ENCODE measurements at regions not wholly inside any gene's neighbourhood (a gene's known extent, or its start where the extent isn't known, plus 50 kb on each side); places are given as distances from the start of the nearest gene placed in this dataset.

DNA sequence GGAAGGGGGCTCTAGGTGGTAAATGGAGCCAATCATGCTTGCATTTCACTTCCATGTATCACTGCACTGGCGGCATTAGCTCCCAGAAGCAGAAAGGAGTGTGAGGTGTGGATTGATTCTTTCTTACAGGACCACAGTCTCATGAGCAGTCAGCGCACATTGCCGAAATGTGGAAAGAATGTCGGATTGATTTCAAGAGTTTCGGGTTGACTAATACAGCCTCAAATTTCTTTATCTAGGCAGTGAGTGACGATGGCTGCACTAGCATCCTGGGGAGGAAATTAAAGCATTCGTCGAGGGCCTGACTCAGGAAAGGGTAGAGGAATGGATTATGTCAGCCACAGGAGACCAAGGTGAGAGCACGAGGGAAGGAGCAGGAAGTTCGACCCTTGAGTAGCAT, 222.8 kb upstream of the CDYL start:
- DNase-seq, result peak in 1 of 5 donors; percentile 32

DNA sequence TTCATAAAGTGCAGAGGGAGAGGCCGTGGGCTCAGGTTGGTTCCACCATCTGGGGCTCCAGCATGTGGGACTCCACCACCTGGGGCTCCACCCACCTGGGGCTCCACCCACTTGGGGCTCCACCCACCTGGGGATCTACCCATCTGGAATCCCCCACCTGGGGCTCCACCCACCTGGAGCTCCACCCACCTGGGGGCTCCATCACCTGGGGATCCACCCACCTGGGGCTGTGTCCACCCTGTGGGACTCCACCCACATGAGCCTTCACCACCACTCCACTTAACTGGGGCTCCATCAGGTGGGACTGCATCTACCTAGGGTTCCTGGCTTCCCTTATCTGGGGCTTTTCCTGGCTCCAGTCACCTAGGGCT, 226.0 kb upstream of the CDYL start:
- DNase-seq, result no peak

DNA sequence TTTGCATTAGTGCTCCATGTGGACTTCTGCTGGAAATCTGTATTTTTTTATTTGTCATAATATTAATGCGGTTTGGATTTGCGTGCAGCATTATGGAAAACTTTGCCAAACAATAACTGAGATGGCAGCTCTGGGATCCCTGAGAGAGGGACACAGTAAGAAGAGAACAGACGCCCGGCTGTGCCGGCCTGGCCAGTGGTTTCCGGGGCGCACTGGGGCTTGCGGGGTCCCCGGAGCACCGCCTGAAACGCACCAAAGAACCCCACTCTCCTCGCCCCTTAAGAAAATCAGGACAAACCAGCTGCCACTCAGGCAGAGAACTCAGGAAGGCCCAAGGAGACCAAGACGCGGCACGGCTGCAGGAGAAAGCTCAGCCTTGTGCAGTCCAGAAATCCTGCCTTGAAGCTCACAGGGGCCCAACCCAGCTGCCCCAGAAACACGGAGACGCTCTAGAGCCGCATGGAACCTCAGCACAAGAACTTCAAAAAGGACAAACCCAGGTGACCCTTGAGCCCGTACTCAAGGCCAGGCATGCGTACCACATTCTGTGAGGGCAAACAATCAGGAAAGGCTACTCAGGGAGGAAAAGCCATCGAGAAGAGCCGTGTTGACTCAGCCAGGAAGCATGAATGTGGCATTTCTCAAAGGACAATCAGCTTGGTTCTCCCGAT, 226.5 kb upstream of the CDYL start:
- DNase-seq, result no peak

DNA sequence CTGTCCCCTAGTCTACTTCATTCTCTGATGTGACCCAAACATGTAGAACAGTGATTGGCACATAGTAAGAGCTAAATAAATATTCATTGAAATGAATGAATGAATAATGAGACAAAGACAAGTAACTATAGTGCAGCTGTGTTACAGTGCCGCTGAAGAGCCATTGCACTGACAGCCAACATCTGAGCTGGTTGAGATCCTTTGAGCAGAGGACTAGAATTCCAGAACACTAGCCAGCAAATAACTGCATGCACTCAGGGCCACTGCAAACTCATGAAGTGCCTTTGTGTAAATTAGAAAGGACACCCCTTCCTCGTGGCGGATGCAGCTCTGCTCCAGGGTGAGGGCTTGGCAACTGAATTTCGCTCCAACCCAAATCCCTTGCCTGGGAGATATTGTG, 230.3 kb upstream of the CDYL start:
- no peak for DNase-seq

DNA sequence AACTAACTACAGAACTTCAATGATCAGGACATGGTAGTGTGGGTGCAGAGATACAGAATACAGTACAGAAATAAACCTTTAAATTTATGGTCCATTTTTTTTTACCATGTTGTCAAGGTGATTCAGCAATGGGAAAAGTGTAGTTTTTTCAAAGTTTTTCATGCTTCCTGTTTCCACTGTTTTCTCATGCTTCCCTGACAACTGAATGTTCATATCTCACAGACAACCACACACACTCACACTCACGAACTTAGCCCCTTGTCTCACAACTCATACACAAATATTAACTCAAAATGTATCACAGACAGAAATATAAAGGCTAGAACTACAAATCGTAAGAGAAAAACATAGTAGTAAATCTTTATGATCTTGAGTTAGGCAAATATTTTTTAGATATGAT, 232.6 kb upstream of the CDYL start:
- DNase-seq, result no peak

DNA sequence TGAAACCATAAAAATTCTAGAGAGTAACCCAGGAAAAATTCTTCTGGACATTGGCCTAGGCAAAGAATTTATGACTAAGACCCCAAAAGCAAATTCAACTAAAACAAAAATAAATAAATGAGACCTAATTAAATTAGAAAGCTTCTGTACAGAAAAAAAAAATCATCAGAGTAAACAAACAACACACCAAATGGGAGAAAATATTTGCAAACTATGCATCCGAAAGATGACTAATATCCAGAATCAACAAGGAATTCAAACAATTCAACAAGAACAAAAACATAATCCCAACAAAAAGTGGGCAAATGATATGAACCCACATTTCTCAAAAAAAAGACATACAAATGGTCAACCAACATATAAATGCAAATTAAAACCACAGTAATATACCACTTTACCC, 242.6 kb upstream of the CDYL start:
- DNase-seq, result no peak

DNA sequence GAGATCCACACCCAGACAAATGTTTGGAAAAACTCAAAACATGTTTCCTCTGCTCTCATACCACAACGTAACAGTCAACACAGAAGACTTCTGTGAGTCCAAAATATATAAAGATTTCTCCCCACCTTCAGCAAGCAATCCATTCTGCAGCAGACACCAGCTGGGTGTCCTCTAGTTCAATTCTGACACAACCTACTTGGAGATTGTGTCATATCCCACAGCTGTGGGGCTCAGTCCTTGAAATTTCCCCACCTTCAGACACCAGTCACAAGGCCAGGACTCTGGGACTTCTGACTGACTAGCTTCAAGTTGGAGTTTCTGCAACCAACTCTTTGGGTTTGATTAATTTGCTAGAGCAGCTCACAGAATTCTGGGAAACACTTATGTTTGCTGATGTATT, 244.8 kb upstream of the CDYL start:
- no peak for DNase-seq

DNA sequence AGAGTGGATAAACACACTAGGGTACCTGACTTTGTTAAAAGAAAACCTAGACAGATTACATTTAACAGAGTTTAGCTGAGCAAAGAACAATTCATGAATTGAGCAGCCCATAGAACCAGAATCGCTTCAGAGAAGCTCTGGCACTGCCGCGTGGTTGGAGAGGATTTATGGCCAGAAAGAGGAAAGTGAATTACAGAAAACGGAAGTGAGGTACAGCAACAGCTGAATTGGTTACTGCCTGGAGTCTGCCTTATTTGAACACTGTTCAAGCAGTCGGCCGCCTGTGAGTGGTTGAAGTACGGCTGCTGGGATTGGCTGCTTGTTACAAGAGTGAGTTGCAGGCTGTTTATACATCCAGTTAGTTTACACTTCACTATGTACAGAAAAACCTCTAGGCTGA, 253.8 kb upstream of the CDYL start:
- DNase-seq, result no peak

DNA sequence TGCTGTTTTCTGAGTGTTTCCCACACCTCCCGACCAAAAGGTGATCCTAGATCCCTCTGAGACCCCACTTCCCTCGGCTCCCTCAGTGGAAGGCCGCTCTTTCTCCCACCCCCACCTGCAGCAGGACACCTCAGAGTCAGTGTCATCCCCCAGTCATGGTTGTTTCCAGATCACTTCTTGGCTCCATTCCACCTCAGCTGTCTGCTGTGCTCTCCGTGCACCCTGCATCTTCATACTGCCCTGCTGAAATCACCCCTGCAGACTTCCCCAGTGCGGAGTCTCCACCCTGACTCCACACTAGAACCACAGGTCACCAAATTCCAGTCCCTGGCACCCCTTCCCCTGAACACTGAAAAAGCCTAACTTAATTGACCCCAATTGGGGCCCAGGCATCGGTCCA, 255.1 kb upstream of the CDYL start:
- no peak for DNase-seq

DNA sequence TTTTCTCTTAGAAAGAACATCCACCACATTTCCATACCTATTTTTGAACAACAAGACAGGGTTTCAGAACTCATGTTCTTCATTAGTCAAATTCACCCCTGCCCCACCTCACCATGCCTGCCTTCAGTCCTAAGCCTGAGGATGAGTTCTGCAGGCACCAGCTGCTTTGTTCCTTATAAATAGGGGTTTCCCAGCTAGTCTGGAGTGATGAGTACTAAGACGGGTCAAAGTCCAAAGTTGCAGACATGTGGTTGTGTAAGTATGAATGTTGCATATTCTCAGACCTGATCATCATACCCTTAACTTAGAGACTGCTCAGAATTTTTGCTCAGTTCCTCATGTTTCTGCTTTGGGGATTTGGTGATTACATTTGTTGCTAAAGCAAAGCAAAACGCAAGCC, 257.7 kb upstream of the CDYL start:
- DNase-seq, result no peak

DNA sequence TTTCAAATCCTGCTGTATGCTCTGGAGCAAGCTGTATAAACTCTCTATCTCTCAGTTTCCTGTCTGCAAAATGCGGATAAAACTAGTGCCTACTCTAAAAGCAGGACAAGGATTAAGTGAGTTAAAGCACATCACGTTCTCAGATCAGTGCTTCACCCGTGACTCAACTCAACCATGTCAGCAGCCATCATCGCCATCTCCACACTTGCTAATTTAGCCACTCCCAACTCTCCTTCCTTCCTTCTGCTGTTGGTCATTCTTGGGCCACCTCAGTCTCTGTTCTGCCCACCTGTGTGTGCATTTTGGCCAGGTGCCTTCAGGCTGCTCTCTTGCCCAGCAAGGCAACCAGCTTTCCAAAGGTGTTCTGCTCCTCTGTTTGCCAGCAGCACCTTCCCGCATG, 260.0 kb upstream of the CDYL start:
- DNase-seq, result no peak

DNA sequence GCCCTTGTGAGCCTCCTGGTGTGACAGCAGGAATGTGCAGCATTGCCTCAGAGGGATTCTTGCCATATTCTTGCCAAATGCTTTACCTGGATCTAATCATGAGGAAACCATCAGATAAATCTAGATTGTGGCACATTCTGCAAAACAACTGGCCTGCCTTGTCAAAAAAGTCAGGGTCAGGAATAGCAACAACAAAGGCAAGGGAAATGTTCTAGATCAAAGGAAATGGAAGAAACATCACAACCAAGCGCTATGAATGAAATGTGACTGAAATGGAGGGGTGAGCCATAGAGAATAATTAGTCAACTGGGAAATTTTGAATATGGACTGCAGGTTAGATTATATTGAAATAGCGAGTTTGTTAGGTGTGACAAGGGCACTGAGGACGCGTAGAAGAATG, 262.6 kb upstream of the CDYL start:
- DNase-seq, result no peak

DNA sequence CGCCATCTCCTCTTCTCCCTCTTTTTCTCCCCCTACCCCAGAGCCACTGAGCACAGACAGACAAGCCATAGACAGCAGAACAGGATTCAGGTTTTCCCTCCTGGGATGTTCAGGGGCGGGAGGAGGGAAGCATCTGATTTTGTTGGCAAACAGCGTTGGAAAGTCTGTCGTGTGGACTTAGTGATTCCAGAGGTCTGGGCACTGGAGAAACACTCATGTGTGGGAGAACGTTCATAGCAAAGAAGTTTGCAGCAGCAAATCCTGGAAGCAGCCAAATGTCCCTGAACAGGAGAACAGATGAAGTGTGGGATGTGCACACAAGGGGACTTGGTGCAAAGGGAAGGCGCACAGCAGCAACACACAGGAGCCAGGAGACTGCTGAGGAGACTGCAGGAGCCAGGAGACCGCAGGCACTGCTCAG, 264.1 kb upstream of the CDYL start:
- no peak for DNase-seq

DNA sequence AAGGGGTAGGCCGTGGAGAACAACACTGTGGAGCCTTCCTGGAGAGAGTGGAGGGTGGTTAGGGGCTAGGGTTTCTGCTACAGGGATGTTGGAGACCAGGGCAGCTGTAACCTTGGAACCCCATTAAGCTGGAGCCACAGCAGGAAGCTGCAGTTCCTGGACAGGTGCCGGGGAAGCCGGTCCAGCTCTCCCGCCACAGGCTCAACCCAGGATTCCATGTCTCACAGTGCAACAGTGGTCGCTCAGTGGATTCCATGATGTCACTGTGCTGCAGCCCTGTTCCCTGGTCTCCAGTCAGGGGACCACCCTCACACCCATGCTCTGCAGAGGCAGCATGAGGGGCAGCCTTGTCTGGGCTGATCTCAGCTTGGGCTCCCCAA, 264.6 kb upstream of the CDYL start:
- DNase-seq, result no peak

DNA sequence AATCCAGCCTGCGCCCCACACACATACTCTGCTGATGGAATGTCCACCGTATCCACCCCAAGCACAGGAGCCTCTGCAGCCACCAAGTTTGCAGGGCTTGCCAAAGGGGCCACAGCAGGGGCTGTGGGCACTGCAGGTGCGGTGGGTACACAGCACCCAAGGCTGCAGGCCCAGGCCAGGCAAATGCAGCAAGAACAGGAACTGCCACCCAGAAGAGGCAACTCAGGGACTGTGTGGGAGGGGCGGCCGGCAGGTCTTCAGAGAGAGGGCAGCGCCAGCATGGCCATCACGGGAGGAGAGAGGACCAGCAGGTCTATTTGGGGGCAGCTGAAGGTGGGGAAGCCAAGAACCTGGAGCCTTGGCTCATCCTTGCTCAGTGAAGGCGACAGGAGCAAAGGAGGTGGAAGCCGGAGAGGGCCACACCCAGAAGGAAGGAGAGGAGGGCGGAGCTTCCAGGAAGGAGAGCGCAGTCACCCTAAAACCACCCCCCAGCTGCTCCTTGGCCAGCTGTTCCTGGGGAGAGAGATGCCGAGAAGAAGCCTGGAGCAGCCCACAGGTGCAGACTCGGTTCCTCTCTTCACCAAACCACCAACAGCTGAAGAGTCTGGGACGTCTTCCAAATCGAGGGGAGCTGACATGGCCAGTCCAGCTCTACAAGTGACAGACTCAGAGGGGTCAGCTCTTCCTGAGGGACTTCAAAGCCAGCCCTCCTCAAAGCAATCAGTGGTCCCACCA, 265.1 kb upstream of the CDYL start:
- no peak for DNase-seq

DNA sequence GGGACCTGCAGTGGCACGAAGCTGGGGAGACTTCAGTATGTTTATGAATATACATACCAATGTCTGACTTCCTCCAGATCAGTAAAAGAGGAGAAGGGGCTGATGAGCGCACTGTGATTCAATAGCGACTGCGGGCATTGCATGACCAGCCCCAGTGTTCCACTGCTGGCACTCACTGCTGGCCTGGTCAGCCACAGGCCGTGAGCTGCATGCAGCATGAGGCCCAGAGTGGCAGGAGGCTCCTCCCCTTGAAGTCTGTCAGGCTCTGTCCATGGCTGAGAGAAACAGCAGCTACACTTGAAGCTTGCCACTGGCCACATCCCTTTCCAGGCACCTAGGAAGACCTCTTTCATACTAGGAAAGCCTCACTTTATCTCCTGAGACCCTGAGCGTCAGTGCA, 265.9 kb upstream of the CDYL start:
- DNase-seq, result no peak

DNA sequence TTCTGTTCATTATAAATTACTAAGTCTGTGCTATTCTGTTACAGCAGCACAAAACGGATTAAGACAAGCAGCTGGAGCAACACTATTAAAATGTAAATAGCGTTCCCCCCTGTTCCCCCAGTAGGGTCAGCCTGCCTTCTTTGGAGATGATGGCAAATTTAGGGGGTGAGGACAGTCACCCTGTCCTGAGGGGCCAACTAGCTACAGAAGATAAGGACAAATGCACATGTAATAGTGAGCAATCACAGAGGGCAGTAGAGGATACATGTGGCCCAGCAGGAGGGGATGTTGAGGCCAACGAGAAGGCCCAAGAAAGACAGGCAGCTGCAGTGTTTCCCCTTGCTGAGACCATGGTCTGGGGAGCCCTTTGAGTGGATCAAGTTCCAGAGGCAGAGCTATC, 266.7 kb upstream of the CDYL start:
- no peak for DNase-seq

DNA sequence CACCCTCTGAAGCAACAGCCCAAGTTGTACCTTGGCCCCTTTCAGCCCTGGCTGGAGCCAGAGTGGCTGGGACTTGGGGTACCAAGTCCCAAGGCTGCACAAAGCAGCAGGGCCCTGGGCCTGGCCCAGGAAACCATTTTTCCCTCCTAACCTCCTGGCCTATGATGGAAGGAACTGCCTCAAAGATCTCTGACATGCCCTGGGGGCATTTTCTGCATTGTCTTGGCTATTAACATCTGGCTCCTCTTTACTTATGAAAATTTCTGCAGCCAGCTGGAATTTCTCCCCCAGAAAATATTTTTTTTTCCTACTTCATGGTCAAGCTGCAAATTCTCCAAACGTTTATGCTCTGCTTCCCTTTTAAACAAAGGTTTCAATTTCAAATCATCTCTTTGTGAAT, 269.4 kb upstream of the CDYL start:
- DNase-seq, result no peak

DNA sequence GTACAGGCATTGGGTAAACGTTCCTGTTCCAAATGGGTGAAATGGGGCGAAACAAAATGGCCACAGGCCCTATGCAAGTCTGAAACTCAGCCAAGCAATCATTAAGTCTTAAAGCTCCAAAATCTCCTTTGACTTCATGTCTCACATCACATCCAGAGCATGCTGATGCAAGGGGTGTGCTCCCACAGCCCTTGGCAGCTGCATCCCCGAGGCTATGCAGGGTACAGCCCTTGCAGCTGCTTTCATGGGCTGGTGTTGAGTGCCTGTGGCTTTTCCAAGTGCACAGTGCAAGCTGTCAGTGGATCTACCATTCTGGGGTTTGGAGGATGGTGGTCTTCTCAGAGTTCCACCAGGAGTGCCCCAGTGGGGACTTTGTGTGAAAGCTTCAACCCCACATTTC, 270.0 kb upstream of the CDYL start:
- DNase-seq, result no peak

DNA sequence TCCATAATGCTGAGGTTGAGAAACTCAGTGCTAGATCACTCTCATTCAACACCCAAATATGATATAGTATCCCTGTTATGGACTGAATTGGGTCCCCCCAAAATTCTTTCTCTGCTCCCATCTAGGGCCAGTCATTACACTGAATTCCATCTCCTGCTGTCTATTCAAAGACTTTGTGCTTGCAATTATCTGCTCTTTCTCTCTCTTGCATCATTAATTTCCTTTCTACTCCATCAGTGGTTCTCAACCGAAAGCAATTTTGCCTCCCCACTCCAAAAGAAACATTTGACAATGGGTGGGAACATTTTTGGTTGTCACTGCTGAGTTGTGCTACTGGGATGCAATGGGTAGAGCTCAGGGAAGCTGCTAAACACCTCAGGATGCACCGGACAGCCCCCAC, 271.5 kb upstream of the CDYL start:
- DNase-seq, result no peak

DNA sequence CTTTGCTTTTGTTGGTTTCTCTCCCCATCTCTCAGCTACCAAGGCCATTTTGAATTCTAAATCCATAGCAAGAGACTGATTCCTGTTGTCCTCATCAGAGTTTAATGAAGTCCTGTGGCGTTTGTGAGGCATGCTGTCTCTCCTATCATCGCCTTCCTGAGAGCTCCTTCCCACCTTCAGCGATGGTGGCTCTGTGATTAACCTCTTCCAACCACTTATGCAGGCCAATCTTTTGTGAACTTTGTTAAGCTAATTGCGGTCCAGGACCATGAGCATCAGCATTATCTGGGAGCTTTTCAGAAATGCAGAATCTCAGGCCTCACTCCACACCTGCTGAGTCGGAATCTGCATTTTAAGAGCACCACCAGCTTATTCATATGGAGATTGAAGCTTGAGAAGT, 272.5 kb upstream of the CDYL start:
- DNase-seq, result no peak

DNA sequence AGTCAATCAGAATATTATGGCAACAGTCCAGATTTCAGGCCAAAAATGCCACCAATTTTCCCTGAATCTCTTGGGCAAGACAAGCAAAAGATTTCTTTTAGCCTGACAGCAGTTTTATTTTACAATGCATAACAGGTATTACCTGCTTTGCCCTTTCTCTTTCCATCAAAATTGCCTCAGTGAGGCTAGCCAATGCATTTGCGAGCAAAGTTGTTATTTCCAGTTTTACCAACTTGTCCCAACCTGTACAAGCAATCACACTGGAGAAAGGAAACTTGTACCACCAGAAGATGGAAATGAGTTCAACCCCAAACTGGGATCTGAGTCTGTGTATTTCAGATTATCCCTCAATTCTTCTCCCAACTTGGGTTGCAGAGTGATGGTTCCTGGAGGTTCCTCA, 279.9 kb upstream of the CDYL start:
- DNase-seq, result no peak

DNA sequence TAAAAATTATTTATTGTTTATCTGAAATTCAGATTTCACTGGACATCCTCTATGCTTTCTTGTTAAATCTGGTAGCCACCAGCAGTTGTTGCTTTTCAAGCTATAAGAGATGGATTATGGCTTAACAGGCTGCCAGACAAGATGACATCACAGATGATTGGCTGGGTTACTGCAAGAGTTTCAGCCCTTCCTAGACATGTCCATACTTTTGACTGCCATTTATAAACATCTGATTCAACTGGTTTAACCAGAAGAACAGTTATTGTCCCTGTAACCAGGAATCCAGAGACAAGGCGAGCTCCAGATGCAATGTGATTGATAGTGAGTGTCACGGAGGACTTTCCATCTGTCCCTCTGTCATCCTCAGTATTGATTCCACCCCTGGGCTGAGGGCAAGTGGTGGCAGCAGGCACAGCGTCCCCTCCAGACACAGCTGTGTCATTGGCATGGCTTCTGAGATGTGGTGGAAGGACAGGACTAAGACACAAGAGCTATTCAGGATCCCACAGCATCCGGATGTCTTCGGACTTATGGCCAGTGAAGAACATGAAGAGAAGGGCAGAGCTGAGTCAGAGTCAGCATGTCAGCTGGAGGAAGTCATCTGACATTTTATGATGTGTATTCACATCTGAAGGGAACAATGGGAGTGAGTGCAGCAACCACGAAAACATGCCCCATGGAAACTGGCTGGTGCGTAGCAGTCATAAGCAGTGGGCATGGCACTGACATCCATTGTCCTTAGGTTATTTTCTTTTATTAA, 284.5 kb upstream of the CDYL start:
- DNase-seq, result no peak

DNA sequence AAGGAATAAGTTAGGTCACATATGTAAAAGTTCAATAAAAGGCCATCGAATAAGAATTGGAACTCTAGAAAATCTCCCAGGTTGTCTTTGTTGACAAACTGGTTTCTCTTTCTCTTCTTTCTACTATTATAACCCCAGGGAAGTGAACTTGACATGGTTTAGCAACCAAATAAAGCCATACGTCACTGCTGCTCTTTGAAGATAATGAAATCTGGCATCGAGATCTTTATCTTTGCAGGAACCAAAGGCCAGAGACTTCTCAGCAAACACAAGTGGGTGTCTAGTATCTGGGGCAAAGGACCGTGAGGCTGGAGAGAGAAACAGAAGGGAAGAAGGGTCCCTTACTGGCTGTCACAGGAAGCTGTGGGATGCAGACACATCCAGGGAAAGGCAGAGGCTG, 286.7 kb upstream of the CDYL start:
- no peak for DNase-seq

Data from T-helper 1 cell (primary cell).